NCI-H1092 treated with DMSO at 0.1 percent for 48 hours (cell line): ENCODE measurements at regions not wholly inside any gene's neighbourhood (a gene's known extent, or its start where the extent isn't known, plus 50 kb on each side); places are given as distances from the start of the nearest gene placed in this dataset.

Experiments
- DNase-seq: peaks from one replicate; lab custom pipeline; 2025; lab: John Stamatoyannopoulos, UW

- no peak for DNase-seq
Measured at GRCh38 chr3:161555320-161555719, 58.7 kb downstream of the OTOL1 start.

GRCh38 chr3:161556533-161556932, 59.9 kb downstream of the OTOL1 start:
- no peak for DNase-seq

GRCh38 chr3:161556941-161557340, 60.3 kb downstream of the OTOL1 start:
- no peak for DNase-seq

- DNase-seq, result peak; percentile 66
Measured at GRCh38 chr3:161557445-161558150, 61.0 kb downstream of the OTOL1 start.

- DNase-seq, result peak; percentile 86
Measured at GRCh38 chr3:161558236-161558635, 61.6 kb downstream of the OTOL1 start.

GRCh38 chr3:161559177-161559998, 62.8 kb downstream of the OTOL1 start:
- peak; percentile 88 for DNase-seq

- peak; percentile 60 for DNase-seq
Measured at GRCh38 chr3:161560008-161560637, 63.5 kb downstream of the OTOL1 start.

- no peak for DNase-seq
Measured at GRCh38 chr3:161567577-161568361, 71.2 kb downstream of the OTOL1 start.

- DNase-seq, result no peak
Measured at GRCh38 chr3:161568671-161569070, 72.1 kb downstream of the OTOL1 start.

GRCh38 chr3:161571951-161572350, 75.3 kb downstream of the OTOL1 start:
- DNase-seq, result no peak

- DNase-seq, result no peak
Measured at GRCh38 chr3:161573136-161573535, 76.5 kb downstream of the OTOL1 start.

- DNase-seq, result no peak
Measured at GRCh38 chr3:161575901-161576300, 79.3 kb downstream of the OTOL1 start.

- DNase-seq, result peak; percentile 93
Measured at GRCh38 chr3:161576311-161576710, 79.7 kb downstream of the OTOL1 start.

GRCh38 chr3:161576714-161577510, 80.3 kb downstream of the OTOL1 start:
- peak; percentile 99 for DNase-seq

GRCh38 chr3:161577662-161578061, 81.1 kb downstream of the OTOL1 start:
- DNase-seq, result no peak

GRCh38 chr3:161579395-161580126, 83.0 kb downstream of the OTOL1 start:
- DNase-seq, result peak; percentile 20

GRCh38 chr3:161585922-161586321, 89.3 kb downstream of the OTOL1 start:
- DNase-seq, result no peak

- DNase-seq, result no peak
Measured at GRCh38 chr3:161586556-161587235, 90.1 kb downstream of the OTOL1 start.

GRCh38 chr3:161598639-161599038, 102.0 kb downstream of the OTOL1 start:
- DNase-seq, result no peak

- DNase-seq, result peak; percentile 44
Measured at GRCh38 chr3:161599697-161600096, 103.1 kb downstream of the OTOL1 start.
